Endothelial cell of umbilical vein (primary cell): ENCODE measurements at regions not wholly inside any gene's neighbourhood (a gene's known extent, or its start where the extent isn't known, plus 50 kb on each side); places are given as distances from the start of the nearest gene placed in this dataset.

ENCODE experiments used
- BruUV-seq: library from RNA; stranded (reverse); fragments of 400-500 nt; replicated peaks from 2 replicates; lab custom pipeline; 2021; lab: Mats Ljungman, UMichigan
- CTCF ChIA-PET: fragments of 300-600, 350-600 bp; sonication (Branson Sonifier 250); formaldehyde crosslinking; loops from one replicate; lab custom pipeline; 2021; ENCODE audit warnings: antibody characterized with exemption, inconsistent platforms; lab: Charles Lee
- POLR2A ChIA-PET: fragments of 300-600, 350-600 bp; sonication (Branson Sonifier 250); formaldehyde crosslinking; loops from one replicate; lab custom pipeline; 2021; ENCODE audit warnings: antibody characterized with exemption, inconsistent platforms; lab: Charles Lee
- DNase-seq: peaks from one replicate; pipeline ENCODE4 v3.0.0-alpha.2; 2011; ENCODE audit warnings: low read depth, low spot score
- FAIRE-seq: peaks from 2 replicates; lab custom pipeline; 2011; peaks lifted over from hg19 to GRCh38; lab: Jason Lieb, UNC
- H2AFZ ChIP-seq: 2 replicates; pipeline ENCODE4 v1.6.0; 2012; ENCODE audit warnings: low read depth, low read length, control low read depth, inconsistent platforms
- H3K27ac ChIP-seq: 2 replicates; pipeline ENCODE4 v1.5.1; 2011; ENCODE audit warnings: low read depth, mild to moderate bottlenecking, control low read depth, low read length, moderate library complexity; ENCODE audit not compliant: insufficient read depth
- H3K27me3 ChIP-seq, 2 experiments: 2 replicates each; pipeline versions ENCODE4 v1.6.0 to v1.6.1; 2011; ENCODE audit warnings: low read length in 2 of 2, mixed read lengths in 1 of 2; ENCODE audit not compliant: control insufficient read depth in 2 of 2, insufficient read depth in 2 of 2
- H3K36me3 ChIP-seq, 2 experiments: 2 replicates in 1 of 2; 3 replicates in 1 of 2; pipeline ENCODE4 v1.5.1; 2011; ENCODE audit warnings: low read length in 2 of 2, mild to moderate bottlenecking in 1 of 2, moderate library complexity in 1 of 2; ENCODE audit not compliant: control insufficient read depth in 2 of 2, insufficient read depth in 2 of 2; ENCODE audit errors: extremely low read depth in 1 of 2
- H3K4me1 ChIP-seq: 3 replicates; pipeline ENCODE4 v1.5.1; 2011; ENCODE audit warnings: mild to moderate bottlenecking, low read length; ENCODE audit not compliant: control insufficient read depth, insufficient read depth; ENCODE audit errors: extremely low read depth
- H3K4me2 ChIP-seq: 2 replicates; pipeline ENCODE4 v1.6.1; 2011; ENCODE audit warnings: low read length, control low read depth, mixed read lengths; ENCODE audit not compliant: insufficient read depth
- H3K4me3 ChIP-seq, 3 experiments: fragments of 200-600 bp in 1 of 3; sonication (generic), shearing (Covaris generic) in 1 of 3; replicated peaks in 1 of 3; 2 replicates each; pipeline ENCODE4 v1.5.1; 2011 to 2016; ENCODE audit warnings: control low read depth in 3 of 3, low read length in 3 of 3, mild to moderate bottlenecking in 2 of 3, inconsistent platforms in 1 of 3, low read depth in 1 of 3, moderate library complexity in 1 of 3; ENCODE audit not compliant: insufficient read depth in 1 of 3
- H3K79me2 ChIP-seq: 2 replicates; pipeline ENCODE4 v1.6.0; 2012; ENCODE audit warnings: low read length, inconsistent platforms; ENCODE audit not compliant: control insufficient read depth, insufficient read depth
- H3K9ac ChIP-seq: replicated peaks from 2 replicates; pipeline ENCODE3; 2011; ENCODE audit warnings: low read length, control low read depth; ENCODE audit not compliant: insufficient read depth; ENCODE audit errors: extremely low read depth
- H3K9me1 ChIP-seq: replicated peaks from 3 replicates; pipeline ENCODE4 v1.6.0; 2011; ENCODE audit warnings: mild to moderate bottlenecking, low read length; ENCODE audit not compliant: control insufficient read depth, insufficient read depth; ENCODE audit errors: extremely low read depth
- H3K9me3 ChIP-seq: replicated peaks from 2 replicates; pipeline ENCODE4 v1.5.1; 2012; ENCODE audit warnings: low read length, inconsistent platforms; ENCODE audit not compliant: control insufficient read depth, insufficient read depth
- H4K20me1 ChIP-seq: replicated peaks from 2 replicates; pipeline ENCODE3; 2011; ENCODE audit warnings: mild to moderate bottlenecking, low read length; ENCODE audit not compliant: control insufficient read depth, insufficient read depth; ENCODE audit errors: extremely low read depth
- EZH2 ChIP-seq: IDR thresholded peaks from 2 replicates; pipeline ENCODE4 v1.6.1; 2012; ENCODE audit warnings: borderline replicate concordance, low read depth, mild to moderate bottlenecking, moderate library complexity, low read length, inconsistent platforms; ENCODE audit not compliant: severe bottlenecking
- FOS ChIP-seq: IDR thresholded peaks from 2 replicates; pipeline ENCODE4 v1.6.1; 2011; ENCODE audit warnings: mild to moderate bottlenecking, low read length, moderate library complexity, borderline replicate concordance; ENCODE audit not compliant: insufficient read depth
- GATA2 ChIP-seq: IDR thresholded peaks from 2 replicates; pipeline ENCODE4 v1.7.0; 2011; ENCODE audit warnings: low read depth, mild to moderate bottlenecking, moderate library complexity, mixed read lengths, low read length; ENCODE audit not compliant: insufficient read length, insufficient read depth
- JUN ChIP-seq: IDR thresholded peaks from 2 replicates; pipeline ENCODE4 v1.6.1; 2011; ENCODE audit warnings: borderline replicate concordance, low read depth; ENCODE audit not compliant: insufficient read length, insufficient read depth
- MYC ChIP-seq: IDR thresholded peaks from one replicate; pipeline ENCODE4 v1.6.1; 2011; ENCODE audit warnings: mild to moderate bottlenecking, low read depth, low read length
- POLR2A ChIP-seq: IDR thresholded peaks from 2 replicates; pipeline ENCODE4 v1.6.1; 2012; ENCODE audit warnings: low read depth, mild to moderate bottlenecking, control low read depth, low read length
- POLR2AphosphoS5 ChIP-seq: IDR thresholded peaks from 2 replicates; pipeline ENCODE4 v1.6.1; 2012; ENCODE audit warnings: low read depth, mild to moderate bottlenecking, control low read depth, low read length, moderate library complexity; ENCODE audit not compliant: insufficient read depth
- dilution Hi-C: fragments of 300-500 bp; cut with MboI; formaldehyde crosslinking; loops from one replicate; pipeline ENCODE4 v1.15.0; 2019; ENCODE audit warnings: low sequenced_read_pairs; ENCODE audit not compliant: extremely low pct_ligation_motif_present
- intact Hi-C: fragments of 100-400 bp; cut with micrococcal nuclease; formaldehyde crosslinking; loops from one replicate; pipeline ENCODE4 v1.10.0; 2022
- TF ChIP-seq, protein P1 (sequence below): IDR thresholded peaks from 2 replicates; pipeline ENCODE4 v1.6.1; 2011; ENCODE audit not compliant: insufficient read depth, insufficient read length
- TF ChIP-seq, protein P2 (sequence below), 2 donors: IDR thresholded peaks; 1 replicate in 1 of 2; 2 replicates in 1 of 2; pipeline ENCODE4 v1.5.1; 2011; ENCODE audit warnings: low read length in 2 of 2, mild to moderate bottlenecking in 2 of 2, moderate library complexity in 2 of 2, control low read depth in 1 of 2, inconsistent platforms in 1 of 2, low read depth in 1 of 2; ENCODE audit not compliant: insufficient read depth in 1 of 2; ENCODE audit errors: extremely low read depth in 1 of 2

DNA sequence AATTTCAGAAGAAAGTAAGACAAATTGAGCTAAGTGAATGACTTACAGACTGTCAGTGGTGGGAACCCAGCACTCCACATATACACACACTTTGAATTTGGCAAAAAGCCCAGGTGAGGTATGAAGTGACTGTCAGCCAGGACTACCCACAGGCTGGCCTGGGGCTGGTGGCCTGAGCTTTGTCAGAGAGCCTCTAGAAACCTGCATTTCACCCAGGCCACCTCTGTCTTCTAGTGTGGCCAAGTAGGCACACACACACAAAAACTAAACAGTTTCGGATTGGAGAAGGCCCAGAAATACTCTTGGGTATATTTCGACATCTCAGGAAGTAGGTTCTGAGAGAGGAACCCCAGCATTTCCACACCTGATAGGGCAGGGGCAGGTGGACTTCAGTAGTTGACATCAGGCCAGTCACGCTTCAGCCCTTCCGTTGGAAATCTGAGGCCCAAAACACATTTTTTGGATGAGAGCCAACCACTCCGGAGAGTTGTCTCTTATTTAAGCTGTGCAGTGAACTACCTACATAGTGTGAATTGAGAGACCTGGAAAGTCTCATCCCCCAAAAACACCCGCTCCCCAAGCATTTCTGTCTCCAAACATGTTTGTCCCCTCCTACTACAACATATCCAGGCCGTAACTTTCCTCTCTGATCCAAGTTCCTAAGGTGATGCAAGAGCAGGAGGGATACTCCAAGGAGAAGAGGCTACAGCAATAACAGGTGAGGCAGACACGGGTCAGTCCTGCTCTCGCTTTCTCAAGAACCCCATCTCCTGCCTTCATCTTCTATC lies 167.2 kb upstream of the PROX1 start:
- POLR2A ChIA-PET, result no interaction called here
- Histone ChIP-seq H3K79me2 (no peaks in the 10 kb centered on the region), H3K27ac (no peak overlapping the region), H3K9me1 (no peaks in the 10 kb centered on the region), H3K4me2 (no peak overlapping the region), H3K4me1 (no peaks in the 10 kb centered on the region), H4K20me1 (no peaks in the 10 kb centered on the region), H3K9me3 (no peaks in the 10 kb centered on the region), H3K36me3 (no peaks in the 10 kb centered on the region), H2AFZ (no peak overlapping the region), H3K9ac (no peak overlapping the region), H3K27me3 (no peaks in the 10 kb centered on the region), H3K4me3 (no peak overlapping the region)
- dilution Hi-C loops (no loop called here), intact Hi-C loops (no loop called here)
- no TSS peak for BruUV-seq
- FAIRE-seq, result no peak
- CTCF ChIA-PET, result interaction anchor here (0.8 kb wide), 1 partner anchor 9 kb away, joined by 3 read pairs; no protein-coding TSS in a partner anchor
- DNase-seq, result no peak
- TF ChIP-seq JUN, result no peak
- no peak for TF ChIP-seq EZH2
- no peak for TF ChIP-seq POLR2A
- TF ChIP-seq, protein P1, sequence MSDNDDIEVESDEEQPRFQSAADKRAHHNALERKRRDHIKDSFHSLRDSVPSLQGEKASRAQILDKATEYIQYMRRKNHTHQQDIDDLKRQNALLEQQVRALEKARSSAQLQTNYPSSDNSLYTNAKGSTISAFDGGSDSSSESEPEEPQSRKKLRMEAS, result no peak
- TF ChIP-seq POLR2AphosphoS5, result no peak
- no peak for TF ChIP-seq GATA2
- TF ChIP-seq MYC, result no peak
- TF ChIP-seq, protein P2, sequence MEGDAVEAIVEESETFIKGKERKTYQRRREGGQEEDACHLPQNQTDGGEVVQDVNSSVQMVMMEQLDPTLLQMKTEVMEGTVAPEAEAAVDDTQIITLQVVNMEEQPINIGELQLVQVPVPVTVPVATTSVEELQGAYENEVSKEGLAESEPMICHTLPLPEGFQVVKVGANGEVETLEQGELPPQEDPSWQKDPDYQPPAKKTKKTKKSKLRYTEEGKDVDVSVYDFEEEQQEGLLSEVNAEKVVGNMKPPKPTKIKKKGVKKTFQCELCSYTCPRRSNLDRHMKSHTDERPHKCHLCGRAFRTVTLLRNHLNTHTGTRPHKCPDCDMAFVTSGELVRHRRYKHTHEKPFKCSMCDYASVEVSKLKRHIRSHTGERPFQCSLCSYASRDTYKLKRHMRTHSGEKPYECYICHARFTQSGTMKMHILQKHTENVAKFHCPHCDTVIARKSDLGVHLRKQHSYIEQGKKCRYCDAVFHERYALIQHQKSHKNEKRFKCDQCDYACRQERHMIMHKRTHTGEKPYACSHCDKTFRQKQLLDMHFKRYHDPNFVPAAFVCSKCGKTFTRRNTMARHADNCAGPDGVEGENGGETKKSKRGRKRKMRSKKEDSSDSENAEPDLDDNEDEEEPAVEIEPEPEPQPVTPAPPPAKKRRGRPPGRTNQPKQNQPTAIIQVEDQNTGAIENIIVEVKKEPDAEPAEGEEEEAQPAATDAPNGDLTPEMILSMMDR (IDR thresholded peaks at IDR 0.05; ENCODE audit: extremely low read depth in 1 of 2, insufficient read depth in 1 of 2, low read depth in 1 of 2, low read length in 2 of 2), result no peak
- TF ChIP-seq FOS, result no peak
